ENCODE measurements at regions not wholly inside any gene's neighbourhood (a gene's known extent, or its start where the extent isn't known, plus 50 kb on each side); places are given as distances from the start of the nearest gene placed in this dataset.

- DNase-seq (ENCODE audit: low read depth in 2 of 3, low spot score in 1 of 3): no peak
Measured at GRCh38 chr10:128694851-128695725, 568.9 kb upstream of the MKI67 start.

DNA sequence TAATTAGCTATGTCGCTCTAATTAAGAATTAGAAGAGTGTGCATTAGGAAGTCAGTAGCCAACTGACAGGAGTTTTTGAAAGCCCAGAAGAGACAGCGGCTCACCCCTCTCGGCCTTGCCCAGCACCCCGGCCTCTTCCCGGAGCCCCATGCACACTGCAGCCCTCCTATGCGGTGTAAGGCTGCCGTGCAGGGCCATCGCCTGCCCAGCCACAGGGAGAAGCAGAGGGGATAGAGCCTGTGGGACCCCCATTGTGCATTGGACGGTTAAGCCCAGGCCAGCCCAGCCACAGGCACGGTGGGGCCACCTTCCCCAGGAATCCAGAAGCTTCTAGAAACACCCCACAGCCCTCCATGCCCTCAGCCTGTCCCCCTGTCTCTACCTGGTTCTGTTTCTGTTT is 569.7 kb upstream of the MKI67 start:
- DNase-seq (ENCODE audit: low read depth in 2 of 3, low spot score in 1 of 3): no peak

DNA sequence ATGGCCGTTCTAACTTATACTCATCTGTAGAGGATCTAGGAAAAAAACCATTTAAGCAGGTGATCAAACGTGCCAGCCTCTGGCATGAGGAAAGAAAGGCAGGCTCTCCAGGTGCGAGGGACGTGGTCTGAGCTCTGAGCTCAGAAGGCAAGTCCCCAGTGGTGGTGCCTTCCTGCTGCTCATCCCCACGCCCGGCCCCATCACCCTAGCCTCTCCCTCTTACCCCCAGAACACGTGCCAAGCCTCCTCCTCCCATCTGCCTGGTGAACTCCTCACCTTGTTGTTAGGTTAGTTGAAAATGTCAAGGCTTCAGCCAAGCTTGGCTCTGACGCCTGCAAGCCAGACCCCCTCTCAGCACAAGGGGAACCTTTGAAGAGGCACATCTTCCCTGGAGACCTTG is 571.2 kb upstream of the MKI67 start:
- DNase-seq (ENCODE audit: low read depth in 2 of 3, low spot score in 1 of 3): no peak

- no peak for DNase-seq (ENCODE audit: low read depth in 2 of 3, low spot score in 1 of 3)
Measured at GRCh38 chr10:128701381-128701780, 575.2 kb upstream of the MKI67 start.

- no peak for DNase-seq (ENCODE audit: low read depth in 2 of 3, low spot score in 1 of 3)
Measured at GRCh38 chr10:128701837-128702236, 575.6 kb upstream of the MKI67 start.

DNA sequence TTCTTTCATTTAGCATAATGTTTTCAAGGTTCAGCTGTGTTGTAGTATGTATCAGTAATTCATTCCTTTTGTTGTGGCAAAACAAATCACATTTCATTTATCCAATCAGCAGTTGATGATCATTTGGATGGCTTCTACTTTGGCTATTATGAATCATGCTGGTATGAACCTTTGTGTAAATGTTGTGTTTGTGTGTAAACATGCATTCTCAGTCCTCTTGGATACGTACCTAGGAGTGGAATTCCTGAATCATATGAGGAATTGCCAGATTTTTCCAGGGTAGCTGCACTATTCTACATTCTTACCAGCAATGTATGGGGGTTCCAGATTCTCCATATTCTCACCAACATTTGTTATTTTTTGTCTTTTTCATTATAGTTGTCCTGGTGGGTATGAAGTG is 578.5 kb upstream of the MKI67 start:
- no peak for DNase-seq (ENCODE audit: low read depth in 2 of 3, low spot score in 1 of 3)

DNA sequence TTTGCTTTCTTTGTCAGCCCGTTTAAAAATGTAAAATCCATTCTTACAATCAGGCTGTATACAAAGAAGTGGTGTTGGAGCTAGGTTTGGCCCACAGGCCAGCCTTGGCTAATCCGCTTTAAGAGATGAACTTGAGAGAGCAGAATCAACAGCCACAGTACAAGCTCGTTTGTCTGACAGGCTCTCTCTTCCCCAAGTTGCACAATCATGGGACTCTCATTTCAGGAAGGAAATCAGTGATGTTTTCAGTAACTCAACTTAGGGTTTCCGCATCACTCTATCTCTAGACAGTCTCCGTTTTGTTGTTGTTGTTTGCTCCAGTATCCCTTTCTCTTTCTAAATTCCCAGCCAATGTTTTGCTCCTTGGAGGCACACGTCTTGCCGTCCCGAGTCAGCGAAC is 582.0 kb upstream of the MKI67 start:
- DNase-seq (ENCODE audit: low read depth in 2 of 3, low spot score in 1 of 3): no peak

GRCh38 chr10:128709686-128710085 is 583.5 kb upstream of the MKI67 start:
- no peak for DNase-seq (ENCODE audit: low read depth in 2 of 3, low spot score in 1 of 3)

DNA sequence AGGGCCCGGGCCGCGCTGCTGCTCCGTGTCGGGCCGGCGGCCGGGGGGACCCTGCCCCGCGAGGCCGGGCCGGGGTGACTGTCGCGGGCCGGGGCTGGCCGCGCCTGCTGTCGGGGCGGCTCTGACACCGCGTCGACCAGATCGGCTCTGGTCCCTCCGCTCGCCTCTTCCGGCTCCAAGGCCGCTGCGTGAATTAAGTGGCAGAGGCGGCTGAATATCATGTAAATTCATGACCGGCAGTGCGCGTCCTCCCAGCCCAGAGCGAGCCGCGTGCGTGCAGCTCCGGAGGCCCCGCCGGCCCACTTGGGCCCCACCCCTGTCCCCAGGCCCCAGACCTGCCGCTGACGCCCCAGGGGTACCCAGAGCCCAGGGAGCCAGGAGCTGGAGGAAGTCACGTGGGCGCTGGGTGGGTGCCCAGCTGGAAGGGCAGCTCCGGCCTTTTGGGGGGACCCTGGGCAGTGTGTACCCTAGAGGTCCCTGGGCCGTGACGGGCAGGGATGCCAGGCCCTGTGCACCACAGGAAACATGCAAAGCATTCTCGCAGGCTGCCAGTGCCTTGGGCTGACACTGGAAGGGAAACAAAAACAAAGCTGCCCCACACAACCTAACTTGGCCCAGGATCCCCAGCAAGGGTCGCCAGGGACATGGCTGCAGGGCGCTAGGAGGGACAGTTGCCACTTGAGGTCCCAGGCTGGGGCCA is 584.0 kb upstream of the MKI67 start:
- DNase-seq (ENCODE audit: low read depth in 2 of 3, low spot score in 1 of 3): no peak

DNA sequence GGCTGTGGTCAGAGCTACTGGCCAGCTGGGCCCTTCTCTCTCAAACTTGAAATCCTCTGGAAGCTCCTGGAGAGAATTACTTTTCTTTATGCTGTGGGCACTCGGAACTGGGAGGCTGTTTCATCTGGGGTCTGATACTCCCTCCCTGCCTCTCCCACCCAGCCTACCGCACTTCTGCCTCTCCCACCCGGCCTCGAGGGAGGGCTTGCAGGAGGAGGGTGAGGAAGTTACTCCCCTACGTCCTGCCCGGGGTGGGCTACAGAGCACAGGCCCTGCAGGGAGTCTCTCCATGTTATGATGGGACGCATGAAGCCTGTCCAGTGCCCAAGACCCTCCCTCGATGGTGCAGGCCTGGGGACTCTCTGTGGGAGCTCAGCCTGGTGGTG is 584.6 kb upstream of the MKI67 start:
- DNase-seq (ENCODE audit: low read depth in 2 of 3, low spot score in 1 of 3): no peak

DNA sequence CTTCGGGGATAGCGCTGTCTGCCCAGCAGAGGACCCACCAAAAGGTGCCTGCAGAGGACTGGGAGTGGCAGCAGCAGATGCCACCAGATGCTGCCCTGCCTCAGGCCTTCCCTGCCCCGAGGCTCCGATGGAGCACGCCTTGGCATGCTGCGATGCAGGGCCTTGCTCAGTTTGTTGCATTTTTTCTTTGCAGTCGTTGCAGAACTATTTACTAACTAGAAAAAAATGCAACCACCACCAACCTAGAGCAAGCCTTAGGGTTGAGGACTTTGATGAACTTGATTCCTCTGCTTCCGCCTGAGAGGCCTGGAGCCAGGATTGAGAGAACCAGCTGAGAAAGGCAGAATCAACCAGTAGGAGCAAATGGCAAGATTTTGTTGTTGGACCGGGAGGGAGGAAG is 585.6 kb upstream of the MKI67 start:
- no peak for DNase-seq (ENCODE audit: low read depth in 2 of 3, low spot score in 1 of 3)

DNA sequence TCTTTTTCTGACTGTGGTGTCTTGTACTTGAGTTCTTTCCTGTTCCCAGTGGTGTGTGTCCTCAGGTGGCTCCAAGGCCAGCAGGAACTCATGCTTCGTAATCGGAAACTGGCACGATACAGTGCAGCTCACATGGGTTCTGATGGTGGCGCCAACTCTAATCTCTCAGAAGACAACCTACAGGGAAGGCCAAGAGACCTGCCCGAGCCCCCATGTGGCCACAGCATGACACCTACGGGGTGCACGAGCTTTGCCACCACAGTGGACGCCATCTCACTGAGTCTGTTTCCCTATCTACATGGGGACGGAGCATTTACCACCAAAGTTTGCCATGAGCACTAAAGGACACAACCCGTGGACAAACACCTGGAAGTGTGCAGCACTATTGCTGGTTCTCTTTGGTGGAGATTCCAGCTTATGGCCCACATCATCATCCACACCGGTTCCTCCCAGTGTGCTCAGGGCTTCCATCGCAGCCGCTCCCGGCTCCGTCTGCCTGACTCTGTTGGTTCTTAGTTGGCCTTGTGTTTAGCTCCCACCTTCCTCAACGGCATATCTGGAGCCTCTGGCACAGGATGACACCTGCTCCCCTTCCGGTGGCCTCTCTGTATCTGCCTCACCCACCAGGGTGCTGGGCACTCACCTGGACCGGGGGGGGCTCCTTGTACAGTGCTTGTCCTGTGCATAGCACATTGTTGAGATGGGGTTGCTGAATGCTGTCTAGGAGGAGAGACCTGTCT is 586.6 kb upstream of the MKI67 start:
- DNase-seq (ENCODE audit: low read depth in 2 of 3, low spot score in 1 of 3): no peak

GRCh38 chr10:128713471-128713870 is 587.2 kb upstream of the MKI67 start:
- no peak for DNase-seq (ENCODE audit: low read depth in 2 of 3, low spot score in 1 of 3)

DNA sequence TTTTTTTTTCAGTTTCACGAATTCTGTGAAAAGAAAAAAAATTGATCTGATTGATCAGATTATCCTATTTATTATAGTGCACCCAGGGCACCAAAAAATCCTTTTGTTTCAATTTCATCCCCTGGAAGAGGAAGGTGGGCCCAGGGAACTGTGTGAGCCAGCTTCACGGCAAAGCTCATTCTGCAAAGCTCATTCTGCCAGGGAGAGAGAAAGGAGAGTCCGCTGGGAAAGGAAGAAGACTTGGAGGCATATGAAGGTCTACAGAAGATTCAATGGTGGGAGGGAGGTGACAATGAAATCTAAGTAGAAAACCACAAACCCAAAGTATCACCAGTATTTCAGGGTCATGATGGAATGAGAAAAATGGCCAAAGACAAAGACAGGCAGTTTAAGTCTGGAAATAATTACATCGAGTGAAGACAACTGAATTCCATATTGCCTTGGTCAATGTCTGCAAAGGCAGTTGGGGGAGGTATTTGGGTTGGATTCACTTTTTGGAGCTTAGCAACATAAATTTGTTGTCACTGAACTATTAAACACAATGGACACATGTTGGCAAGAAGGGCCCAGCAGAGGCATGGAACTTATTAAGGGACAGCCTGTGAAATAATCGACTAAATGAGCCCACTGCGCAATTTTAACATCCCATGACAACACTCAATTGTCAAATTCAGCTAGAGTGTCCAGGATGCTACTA is 587.8 kb upstream of the MKI67 start:
- DNase-seq (ENCODE audit: low read depth in 2 of 3, low spot score in 1 of 3): no peak

GRCh38 chr10:128714644-128715415 is 588.6 kb upstream of the MKI67 start:
- no peak for DNase-seq (ENCODE audit: low read depth in 2 of 3, low spot score in 1 of 3)

DNA sequence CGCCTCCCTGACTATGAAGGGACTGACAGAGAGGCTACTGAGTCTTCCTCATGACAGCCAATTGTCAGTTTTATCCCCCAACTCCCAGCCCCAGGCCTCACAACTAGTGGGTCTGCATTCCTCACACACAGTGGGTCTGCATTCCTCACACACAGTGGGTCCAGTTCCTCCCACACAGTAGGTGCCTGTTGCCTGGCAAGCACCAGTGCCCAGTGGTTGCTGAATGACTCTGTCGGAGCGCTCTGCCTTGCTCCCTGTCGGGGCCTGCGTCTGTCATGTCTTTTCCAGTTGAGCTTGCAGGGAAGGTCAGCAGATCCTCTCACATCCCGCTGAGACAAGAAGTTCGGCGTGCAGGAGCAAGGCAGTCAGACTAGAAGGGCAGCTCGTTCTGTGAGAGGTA is 590.0 kb upstream of the MKI67 start:
- DNase-seq (ENCODE audit: low read depth in 2 of 3, low spot score in 1 of 3): no peak

GRCh38 chr10:128721963-128722445 is 595.8 kb upstream of the MKI67 start:
- DNase-seq (ENCODE audit: low read depth in 2 of 3, low spot score in 1 of 3): no peak

- DNase-seq (ENCODE audit: low read depth in 2 of 3, low spot score in 1 of 3): no peak
Measured at GRCh38 chr10:128722947-128723346, 596.7 kb upstream of the MKI67 start.

GRCh38 chr10:128723631-128724205 is 597.5 kb upstream of the MKI67 start:
- no peak for DNase-seq (ENCODE audit: low read depth in 2 of 3, low spot score in 1 of 3)

DNA sequence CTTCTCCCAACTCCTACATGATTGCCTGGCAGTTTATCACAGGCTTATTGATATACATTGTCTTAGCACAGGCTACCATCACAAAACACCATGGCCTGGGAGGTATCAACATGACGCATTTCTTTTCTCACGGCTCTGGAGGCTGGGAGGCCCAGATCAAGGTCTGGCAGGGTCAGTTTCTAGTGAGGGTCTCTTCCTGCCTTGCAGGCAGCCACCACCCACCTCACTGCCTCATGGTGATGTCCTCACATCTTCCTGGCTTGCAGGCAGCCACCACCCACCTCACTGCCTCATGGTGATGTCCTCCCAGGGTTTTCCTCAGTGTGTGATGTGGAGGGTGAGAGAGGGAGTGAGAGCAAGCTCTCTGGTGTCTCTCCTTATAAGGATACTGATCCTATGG is 599.3 kb upstream of the MKI67 start:
- DNase-seq (ENCODE audit: low read depth in 2 of 3, low spot score in 1 of 3): no peak
